ENCODE measurements at regions not wholly inside any gene's neighbourhood (a gene's known extent, or its start where the extent isn't known, plus 50 kb on each side); places are given as distances from the start of the nearest gene placed in this dataset.

GRCh38 chr5:97606531-97606930 lies 423.5 kb upstream of the RIOK2 start:
- DNase-seq: no peak

GRCh38 chr5:97608501-97608900 lies 425.5 kb upstream of the RIOK2 start:
- DNase-seq: no peak

GRCh38 chr5:97618721-97619120 lies 435.7 kb upstream of the RIOK2 start:
- DNase-seq: no peak

GRCh38 chr5:97623441-97623840 lies 440.4 kb upstream of the RIOK2 start:
- no peak for DNase-seq

GRCh38 chr5:97624886-97625285 lies 441.8 kb upstream of the RIOK2 start:
- no peak for DNase-seq

- no peak for DNase-seq
Measured at GRCh38 chr5:97627272-97627671, 444.2 kb upstream of the RIOK2 start.

GRCh38 chr5:97628031-97628430 lies 445.0 kb upstream of the RIOK2 start:
- peak in 1 of 3 experiments; percentile 21 for DNase-seq

GRCh38 chr5:97628807-97629206 lies 445.8 kb upstream of the RIOK2 start:
- peak in 1 of 3 experiments; percentile 70 for DNase-seq

GRCh38 chr5:97629276-97629675 lies 446.2 kb upstream of the RIOK2 start:
- DNase-seq: peak in 1 of 3 experiments; percentile 20

GRCh38 chr5:97635553-97635952 lies 452.5 kb upstream of the RIOK2 start:
- no peak for DNase-seq

GRCh38 chr5:97636766-97637165 lies 453.7 kb upstream of the RIOK2 start:
- DNase-seq: no peak

GRCh38 chr5:97641081-97641480 lies 458.0 kb upstream of the RIOK2 start:
- DNase-seq: no peak

- no peak for DNase-seq
Measured at GRCh38 chr5:97644206-97644605, 461.2 kb upstream of the RIOK2 start.

GRCh38 chr5:97644896-97645295 lies 461.8 kb upstream of the RIOK2 start:
- no peak for DNase-seq

GRCh38 chr5:97657239-97657638 lies 474.2 kb upstream of the RIOK2 start:
- DNase-seq: no peak

GRCh38 chr5:97658116-97658900 lies 475.3 kb upstream of the RIOK2 start:
- DNase-seq: no peak

GRCh38 chr5:97666783-97667182 lies 483.7 kb upstream of the RIOK2 start:
- no peak for DNase-seq

GRCh38 chr5:97670447-97670846 lies 487.4 kb upstream of the RIOK2 start:
- no peak for DNase-seq

GRCh38 chr5:97676608-97677007 lies 493.6 kb upstream of the RIOK2 start:
- DNase-seq: no peak

- DNase-seq: peak in 1 of 3 experiments; percentile 0
Measured at GRCh38 chr5:97694091-97694490, 511.0 kb upstream of the RIOK2 start.

GRCh38 chr5:97714424-97714823 lies 531.4 kb upstream of the RIOK2 start:
- DNase-seq: peak in 1 of 3 experiments; percentile 58

GRCh38 chr5:97726106-97726505 lies 543.1 kb upstream of the RIOK2 start:
- no peak for DNase-seq

GRCh38 chr5:97728920-97729319 lies 545.9 kb upstream of the RIOK2 start:
- no peak for DNase-seq

- no peak for DNase-seq
Measured at GRCh38 chr5:97729938-97730337, 546.9 kb upstream of the RIOK2 start.

GRCh38 chr5:97735209-97735608 lies 552.2 kb upstream of the RIOK2 start:
- DNase-seq: no peak

Data from NCI-H1417 (cell line).